ENCODE measurements at regions not wholly inside any gene's neighbourhood (a gene's known extent, or its start where the extent isn't known, plus 50 kb on each side); places are given as distances from the start of the nearest gene placed in this dataset.
A peak's percentile ranks its signal among the peaks of the same experiment; 100 is the strongest.

GRCh38 chr2:160869411-160869810 is 290.8 kb upstream of the TANK start:
- ATAC-seq (ENCODE audit: low FRiP score) (peak; percentile 61), DNase-seq (ENCODE audit: low spot score) (no peak)
- TF ChIP-seq CTCF (IDR thresholded peaks at IDR 0.05) = no peak

DNA sequence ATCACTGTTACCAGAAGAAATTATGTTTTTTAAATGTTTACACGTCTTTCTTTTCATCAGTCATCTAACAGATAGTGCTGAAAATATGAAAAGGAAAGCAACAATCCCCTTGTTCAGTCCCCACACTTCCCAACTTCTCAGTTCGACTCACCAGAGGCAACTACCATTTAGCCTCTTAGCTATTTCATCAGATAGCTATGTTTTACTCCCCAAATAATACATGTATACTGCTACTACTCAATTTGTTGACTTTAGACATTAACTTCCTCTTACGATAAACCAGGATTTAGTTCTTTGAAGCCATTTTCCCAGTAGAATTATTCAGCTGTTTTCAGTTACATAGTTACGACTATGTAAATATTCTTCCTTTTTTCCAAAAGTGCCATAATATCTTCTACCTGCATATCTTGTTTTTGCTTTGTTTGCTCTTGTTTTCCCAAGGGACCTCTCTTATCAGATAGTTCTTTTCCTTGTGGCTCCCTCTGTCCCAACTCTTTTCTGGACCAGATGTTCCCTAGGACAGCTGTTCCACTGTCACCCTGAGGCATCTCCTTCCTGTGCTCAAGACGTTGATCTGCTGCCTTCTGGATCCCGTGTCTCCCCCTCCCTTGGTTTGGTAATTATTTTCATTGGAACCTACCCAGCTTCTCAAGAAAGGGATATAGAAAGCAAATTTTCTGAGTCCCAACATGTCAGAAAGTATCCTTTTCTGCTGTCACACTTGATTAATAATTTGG is 289.3 kb upstream of the TANK start:
- ATAC-seq (ENCODE audit: low FRiP score) = no peak
- DNase-seq (ENCODE audit: low spot score) = no peak
- no peak for TF ChIP-seq CTCF (IDR thresholded peaks at IDR 0.05)

DNA sequence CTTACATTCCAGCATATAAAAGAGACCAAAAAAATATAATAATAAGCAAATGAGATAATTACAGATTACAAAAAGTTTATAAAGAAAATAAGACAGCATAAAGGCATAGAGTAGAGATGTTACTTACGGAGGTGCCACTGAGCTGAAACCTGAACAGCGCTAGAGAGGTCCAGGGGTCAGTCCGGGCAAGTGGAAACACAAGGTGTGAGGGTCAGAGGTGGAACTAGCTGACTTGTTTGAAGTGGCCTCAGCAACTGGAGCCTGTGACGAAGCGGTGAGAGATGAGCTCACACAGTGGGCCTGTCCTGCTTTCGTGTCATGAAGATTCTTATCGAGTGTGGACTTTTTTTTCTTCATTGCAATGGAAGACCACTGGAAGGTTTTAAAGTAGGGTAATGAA is 288.3 kb upstream of the TANK start:
- DNase-seq (ENCODE audit: low spot score) (no peak), ATAC-seq (ENCODE audit: low FRiP score) (no peak)
- no peak for TF ChIP-seq CTCF (IDR thresholded peaks at IDR 0.05)

- TF ChIP-seq CTCF (IDR thresholded peaks at IDR 0.05) = no peak
- ATAC-seq (ENCODE audit: low FRiP score) (no peak), DNase-seq (ENCODE audit: low spot score) (no peak)
Measured at GRCh38 chr2:160876029-160876428, 284.2 kb upstream of the TANK start.

GRCh38 chr2:160876765-160877164 is 283.5 kb upstream of the TANK start:
- ATAC-seq (ENCODE audit: low FRiP score) (no peak), DNase-seq (ENCODE audit: low spot score) (no peak)
- no peak for TF ChIP-seq CTCF (IDR thresholded peaks at IDR 0.05)

- no peak for ATAC-seq (ENCODE audit: low FRiP score)
- DNase-seq (ENCODE audit: low spot score) = no peak
- TF ChIP-seq CTCF (IDR thresholded peaks at IDR 0.05) = no peak
Measured at GRCh38 chr2:160878618-160879017, 281.6 kb upstream of the TANK start.

DNA sequence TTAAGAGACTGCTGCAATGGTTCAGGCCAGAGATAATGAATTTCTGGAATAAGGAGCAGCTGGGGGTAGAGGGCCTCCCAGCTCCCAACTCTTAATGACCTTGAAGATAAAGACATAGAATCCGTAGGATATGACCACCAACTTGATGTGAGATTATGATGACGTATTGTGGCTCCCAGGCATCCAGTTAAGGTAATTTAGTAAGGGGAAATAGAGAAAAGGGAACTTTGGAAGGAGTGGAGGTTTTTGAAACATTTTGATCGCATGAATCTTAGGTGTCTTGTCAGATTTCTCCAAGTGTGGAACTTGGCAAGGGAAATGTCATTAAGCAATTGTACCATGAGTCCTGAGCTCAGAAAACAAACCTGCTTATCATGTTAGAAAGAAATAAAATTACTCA is 277.3 kb upstream of the TANK start:
- ATAC-seq (ENCODE audit: low FRiP score) (no peak), DNase-seq (ENCODE audit: low spot score) (no peak)
- TF ChIP-seq CTCF (IDR thresholded peaks at IDR 0.05) = no peak

All from omental fat pad (tissue), 3 donors.